ENCODE measurements at regions not wholly inside any gene's neighbourhood (a gene's known extent, or its start where the extent isn't known, plus 50 kb on each side); places are given as distances from the start of the nearest gene placed in this dataset.

DNA sequence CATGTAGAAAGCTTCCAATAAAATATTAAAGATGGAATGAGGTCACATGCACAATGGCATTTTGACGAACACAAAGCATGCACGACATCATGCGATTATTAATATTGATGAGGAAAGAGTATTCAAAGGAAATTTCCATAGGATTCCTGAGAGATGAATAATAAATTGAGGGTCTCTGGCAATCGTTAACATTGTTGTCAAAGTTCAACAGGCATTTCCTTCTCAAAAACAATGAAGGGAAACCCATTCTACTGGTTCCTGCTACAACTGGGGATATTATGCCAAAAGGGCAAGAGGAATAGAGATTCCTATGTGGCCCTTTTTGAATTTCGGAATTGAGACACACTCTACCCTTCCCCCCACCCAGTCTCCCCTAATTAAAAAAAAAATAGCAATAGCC, 128.3 kb upstream of the NUDT7 start:
- TF ChIP-seq, protein P1, sequence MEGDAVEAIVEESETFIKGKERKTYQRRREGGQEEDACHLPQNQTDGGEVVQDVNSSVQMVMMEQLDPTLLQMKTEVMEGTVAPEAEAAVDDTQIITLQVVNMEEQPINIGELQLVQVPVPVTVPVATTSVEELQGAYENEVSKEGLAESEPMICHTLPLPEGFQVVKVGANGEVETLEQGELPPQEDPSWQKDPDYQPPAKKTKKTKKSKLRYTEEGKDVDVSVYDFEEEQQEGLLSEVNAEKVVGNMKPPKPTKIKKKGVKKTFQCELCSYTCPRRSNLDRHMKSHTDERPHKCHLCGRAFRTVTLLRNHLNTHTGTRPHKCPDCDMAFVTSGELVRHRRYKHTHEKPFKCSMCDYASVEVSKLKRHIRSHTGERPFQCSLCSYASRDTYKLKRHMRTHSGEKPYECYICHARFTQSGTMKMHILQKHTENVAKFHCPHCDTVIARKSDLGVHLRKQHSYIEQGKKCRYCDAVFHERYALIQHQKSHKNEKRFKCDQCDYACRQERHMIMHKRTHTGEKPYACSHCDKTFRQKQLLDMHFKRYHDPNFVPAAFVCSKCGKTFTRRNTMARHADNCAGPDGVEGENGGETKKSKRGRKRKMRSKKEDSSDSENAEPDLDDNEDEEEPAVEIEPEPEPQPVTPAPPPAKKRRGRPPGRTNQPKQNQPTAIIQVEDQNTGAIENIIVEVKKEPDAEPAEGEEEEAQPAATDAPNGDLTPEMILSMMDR (IDR thresholded peaks at IDR 0.05; ENCODE audit: control insufficient read depth, insufficient read depth, low read depth, low read length, missing control alignments): no peak
- DNase-seq (ENCODE audit: low read depth): no peak
- no peak overlapping the region for H3K4me3 ChIP-seq (ENCODE audit: control insufficient read depth, low read depth, low read length)

DNA sequence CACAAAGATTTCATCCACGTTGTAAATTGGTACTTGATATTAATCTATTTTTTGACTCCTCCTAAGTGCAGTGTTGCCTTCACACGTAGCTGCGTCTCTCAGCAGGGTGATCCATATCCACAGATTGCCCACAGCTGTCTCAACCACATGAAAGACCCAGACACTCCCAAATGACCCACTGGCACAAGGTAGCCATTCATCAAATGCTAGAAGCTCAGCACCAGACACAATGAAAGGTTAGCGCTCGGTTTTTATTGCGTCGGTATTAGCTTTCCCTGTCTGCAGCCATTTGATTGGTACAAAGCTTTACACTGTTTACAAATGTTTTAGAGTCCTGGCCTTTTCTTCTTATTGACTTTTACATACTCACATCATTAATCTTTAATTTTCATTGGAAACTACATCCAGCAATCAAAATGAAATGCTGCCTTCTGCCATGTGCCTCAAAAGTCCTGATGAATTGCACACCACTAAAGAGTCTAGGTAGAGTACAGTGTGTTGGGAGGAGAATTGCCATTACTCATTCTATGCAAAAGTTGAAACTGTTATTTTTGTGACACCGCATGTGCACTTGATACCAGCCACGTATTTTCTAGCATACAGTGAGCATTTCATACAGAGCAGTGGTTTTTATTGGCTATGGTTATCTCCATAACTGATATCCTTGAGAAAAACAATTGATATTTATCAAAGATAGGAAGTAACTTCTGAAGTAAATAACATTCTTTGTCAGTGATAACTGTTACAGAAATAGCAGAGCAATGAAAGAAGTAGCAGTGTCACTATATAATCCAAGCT, 127.3 kb upstream of the NUDT7 start:
- H3K4me3 ChIP-seq (ENCODE audit: control insufficient read depth, low read depth, low read length): no peak overlapping the region
- no peak for DNase-seq (ENCODE audit: low read depth)
- TF ChIP-seq, protein P1 (IDR thresholded peaks at IDR 0.05; ENCODE audit: control insufficient read depth, insufficient read depth, low read depth, low read length, missing control alignments): no peak

DNA sequence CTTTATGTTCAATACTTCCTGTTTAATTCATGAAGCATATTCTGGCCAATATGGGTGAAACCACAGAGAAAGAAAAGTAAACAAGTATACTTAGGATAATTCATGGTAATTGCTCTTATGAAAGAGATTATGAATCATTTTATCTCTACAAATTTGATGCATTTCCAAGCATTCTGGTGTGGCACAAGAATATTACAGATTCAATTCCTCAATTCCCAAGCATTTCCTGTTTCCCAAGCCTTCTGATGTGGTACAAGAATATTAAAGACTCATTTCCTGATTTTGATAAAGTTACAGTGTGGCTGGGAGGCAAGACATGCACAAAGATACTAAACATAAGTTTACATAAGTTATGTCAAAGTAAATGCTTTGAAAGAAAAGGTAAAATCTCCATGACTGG, 126.1 kb upstream of the NUDT7 start:
- peak; percentile 46 for DNase-seq (ENCODE audit: low read depth)
- H3K4me3 ChIP-seq (ENCODE audit: control insufficient read depth, low read depth, low read length): no peak overlapping the region
- TF ChIP-seq, protein P1 (IDR thresholded peaks at IDR 0.05; ENCODE audit: control insufficient read depth, insufficient read depth, low read depth, low read length, missing control alignments): no peak

DNA sequence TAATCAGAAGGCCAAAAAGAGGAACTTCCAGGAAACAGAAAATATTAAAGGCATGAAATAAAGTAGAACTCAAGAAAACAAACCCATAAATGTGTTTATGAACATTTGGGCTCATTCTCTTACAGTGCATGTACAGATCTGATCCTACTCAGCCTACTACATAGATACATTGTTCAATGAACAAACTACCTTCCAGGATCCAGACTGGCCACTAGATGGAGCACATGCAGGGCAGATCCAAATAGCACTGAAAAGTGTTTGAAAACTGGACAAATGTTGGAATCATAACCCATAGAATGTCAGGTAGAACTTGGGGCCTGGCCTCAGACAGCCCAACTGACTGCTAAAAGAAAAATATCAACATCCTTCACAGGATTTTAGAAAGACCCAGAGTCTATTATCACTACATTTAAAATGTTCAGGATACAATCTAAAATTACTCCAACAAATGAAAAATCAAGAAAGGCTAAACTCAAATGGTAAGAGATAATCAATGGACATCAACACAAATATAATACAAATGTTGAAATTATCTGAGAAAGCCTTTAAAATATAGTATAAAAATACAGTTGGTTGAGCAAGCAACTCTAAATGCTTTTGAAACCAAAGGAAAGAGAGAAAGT, 122.4 kb upstream of the NUDT7 start:
- TF ChIP-seq, protein P1 (IDR thresholded peaks at IDR 0.05; ENCODE audit: control insufficient read depth, insufficient read depth, low read depth, low read length, missing control alignments): peak; percentile 88
- DNase-seq (ENCODE audit: low read depth): peak; percentile 20
- H3K4me3 ChIP-seq (ENCODE audit: control insufficient read depth, low read depth, low read length): no peak overlapping the region

DNA sequence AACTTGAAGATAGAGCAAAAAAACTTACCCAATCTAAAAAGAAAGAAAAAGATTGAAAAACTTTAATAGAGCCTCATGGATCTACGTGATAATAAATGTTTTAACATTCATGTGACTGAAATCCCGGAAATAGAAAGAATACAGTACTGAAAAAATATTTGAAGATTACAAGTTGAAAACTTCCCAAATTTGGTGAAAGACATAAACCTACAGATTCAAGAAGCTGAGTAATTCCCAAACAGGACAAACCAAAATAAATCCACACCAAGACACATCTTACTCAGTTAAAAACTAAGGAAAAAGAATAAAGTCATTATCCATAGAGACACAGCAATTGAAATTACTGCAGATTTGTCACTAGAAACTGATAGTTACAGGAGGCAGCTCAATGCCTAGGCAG, 121.8 kb upstream of the NUDT7 start:
- TF ChIP-seq, protein P1 (IDR thresholded peaks at IDR 0.05; ENCODE audit: control insufficient read depth, insufficient read depth, low read depth, low read length, missing control alignments): no peak
- no peak overlapping the region for H3K4me3 ChIP-seq (ENCODE audit: control insufficient read depth, low read depth, low read length)
- no peak for DNase-seq (ENCODE audit: low read depth)

DNA sequence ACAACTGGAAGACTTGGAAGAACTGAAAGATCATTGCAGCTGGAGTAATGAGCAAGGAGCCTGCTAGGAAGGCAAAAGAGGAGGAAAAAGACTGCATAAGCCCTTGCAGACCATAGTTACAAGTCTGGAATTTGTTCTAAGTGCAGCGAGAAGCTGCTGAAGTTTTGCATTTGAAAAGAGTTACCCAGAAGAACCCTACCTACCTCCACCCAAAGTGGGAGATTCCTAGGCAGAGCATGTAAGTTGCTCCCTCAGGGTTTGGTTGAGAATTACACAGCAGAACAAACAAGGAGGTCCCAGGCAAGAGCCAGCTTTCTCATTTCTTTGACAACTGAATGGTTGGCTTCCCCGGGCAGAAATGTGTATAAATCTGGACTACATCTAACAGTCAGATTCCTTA, 118.7 kb upstream of the NUDT7 start:
- no peak for DNase-seq (ENCODE audit: low read depth)
- TF ChIP-seq, protein P1 (IDR thresholded peaks at IDR 0.05; ENCODE audit: control insufficient read depth, insufficient read depth, low read depth, low read length, missing control alignments): no peak
- H3K4me3 ChIP-seq (ENCODE audit: control insufficient read depth, low read depth, low read length): no peak overlapping the region

All from AG09309 (cell line).